ENCODE measurements at regions not wholly inside any gene's neighbourhood (a gene's known extent, or its start where the extent isn't known, plus 50 kb on each side); places are given as distances from the start of the nearest gene placed in this dataset.

- Mint-ChIP-seq H3K27ac (ENCODE audit: unreplicated experiment) (no peak overlapping the region), H3K9me3 (ENCODE audit: unreplicated experiment) (no peaks in the 10 kb centered on the region), H3K4me3 (ENCODE audit: unreplicated experiment) (no peak overlapping the region), H3K36me3 (ENCODE audit: unreplicated experiment) (no peaks in the 10 kb centered on the region), H3K27me3 (ENCODE audit: unreplicated experiment) (peaks cover 3% of the 10 kb centered on the region), H3K4me1 (ENCODE audit: low read depth, unreplicated experiment) (no peaks in the 10 kb centered on the region)
- no peak for TF ChIP-seq CTCF (IDR thresholded peaks at IDR 0.05; ENCODE audit: partially characterized antibody, unreplicated experiment)
- no peak for DNase-seq
Observed at GRCh38 chr3:167958141-167958540, 137.6 kb downstream of the GOLIM4 start.

GRCh38 chr3:167952969-167953368 is 142.8 kb downstream of the GOLIM4 start:
- H3K36me3 Mint-ChIP-seq (ENCODE audit: unreplicated experiment): no peaks in the 10 kb centered on the region
- TF ChIP-seq CTCF (IDR thresholded peaks at IDR 0.05; ENCODE audit: partially characterized antibody, unreplicated experiment): no peak
- H3K9me3 Mint-ChIP-seq (ENCODE audit: unreplicated experiment): no peaks in the 10 kb centered on the region
- no peak for DNase-seq
- H3K27me3 Mint-ChIP-seq (ENCODE audit: unreplicated experiment): peaks cover 1% of the 10 kb centered on the region
- no peak overlapping the region for H3K4me3 Mint-ChIP-seq (ENCODE audit: unreplicated experiment)
- no peak overlapping the region for H3K27ac Mint-ChIP-seq (ENCODE audit: unreplicated experiment)
- H3K4me1 Mint-ChIP-seq (ENCODE audit: low read depth, unreplicated experiment): no peaks in the 10 kb centered on the region

- H3K4me3 Mint-ChIP-seq (ENCODE audit: unreplicated experiment): no peak overlapping the region
Observed at GRCh38 chr3:167950212-167950611, 145.5 kb downstream of the GOLIM4 start.

GRCh38 chr3:167941234-167941995 is 154.3 kb downstream of the GOLIM4 start:
- no peak overlapping the region for H3K27ac Mint-ChIP-seq (ENCODE audit: unreplicated experiment)
- DNase-seq: no peak

More at GRCh38 chr3:167950212-167950611, 145.5 kb downstream of the GOLIM4 start:
- Mint-ChIP-seq H3K36me3 (ENCODE audit: unreplicated experiment) (no peaks in the 10 kb centered on the region), H3K4me1 (ENCODE audit: low read depth, unreplicated experiment) (no peaks in the 10 kb centered on the region), H3K27me3 (ENCODE audit: unreplicated experiment) (peaks cover 1% of the 10 kb centered on the region), H3K27ac (ENCODE audit: unreplicated experiment) (no peak overlapping the region), H3K9me3 (ENCODE audit: unreplicated experiment) (no peaks in the 10 kb centered on the region)
- DNase-seq: no peak
- TF ChIP-seq CTCF (IDR thresholded peaks at IDR 0.05; ENCODE audit: partially characterized antibody, unreplicated experiment): no peak

More at GRCh38 chr3:167941234-167941995, 154.3 kb downstream of the GOLIM4 start:
- no peak overlapping the region for H3K4me3 Mint-ChIP-seq (ENCODE audit: unreplicated experiment)
- no peak for TF ChIP-seq CTCF (IDR thresholded peaks at IDR 0.05; ENCODE audit: partially characterized antibody, unreplicated experiment)
- H3K27me3 Mint-ChIP-seq (ENCODE audit: unreplicated experiment): no peaks in the 10 kb centered on the region
- no peaks in the 10 kb centered on the region for H3K36me3 Mint-ChIP-seq (ENCODE audit: unreplicated experiment)
- peaks cover 3% of the 10 kb centered on the region for H3K4me1 Mint-ChIP-seq (ENCODE audit: low read depth, unreplicated experiment)
- H3K9me3 Mint-ChIP-seq (ENCODE audit: unreplicated experiment): no peaks in the 10 kb centered on the region
